ENCODE measurements at regions not wholly inside any gene's neighbourhood (a gene's known extent, or its start where the extent isn't known, plus 50 kb on each side); places are given as distances from the start of the nearest gene placed in this dataset.

DNA sequence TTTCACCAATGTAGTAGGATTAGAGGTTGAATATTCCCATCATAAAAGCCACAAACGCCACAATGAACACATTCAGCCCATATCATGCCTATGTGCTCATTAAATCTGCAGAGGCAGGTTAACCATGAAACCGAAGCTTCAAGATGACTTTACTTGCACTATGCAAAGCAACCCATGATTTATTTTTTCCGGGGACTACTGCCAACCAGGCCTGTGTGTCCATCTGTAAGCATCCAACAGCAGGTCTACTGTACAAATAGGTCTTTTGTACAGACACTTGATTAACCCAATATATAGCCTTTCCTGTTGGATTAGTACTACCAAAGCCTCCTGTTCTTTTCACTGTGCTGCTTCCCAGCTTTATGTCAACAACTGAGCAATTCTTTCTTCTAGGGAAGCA lies 104.9 kb upstream of the CDH10 start:
- no peak for ATAC-seq
- Histone ChIP-seq H3K4me3 (no peak overlapping the region), H3K27me3 (no peaks in the 10 kb centered on the region), H3K36me3 (no peaks in the 10 kb centered on the region), H3K27ac (no peak overlapping the region), H3K4me1 (no peaks in the 10 kb centered on the region), H3K9me3 (no peaks in the 10 kb centered on the region)
- DNase-seq, result no peak
- TF ChIP-seq, protein P1, sequence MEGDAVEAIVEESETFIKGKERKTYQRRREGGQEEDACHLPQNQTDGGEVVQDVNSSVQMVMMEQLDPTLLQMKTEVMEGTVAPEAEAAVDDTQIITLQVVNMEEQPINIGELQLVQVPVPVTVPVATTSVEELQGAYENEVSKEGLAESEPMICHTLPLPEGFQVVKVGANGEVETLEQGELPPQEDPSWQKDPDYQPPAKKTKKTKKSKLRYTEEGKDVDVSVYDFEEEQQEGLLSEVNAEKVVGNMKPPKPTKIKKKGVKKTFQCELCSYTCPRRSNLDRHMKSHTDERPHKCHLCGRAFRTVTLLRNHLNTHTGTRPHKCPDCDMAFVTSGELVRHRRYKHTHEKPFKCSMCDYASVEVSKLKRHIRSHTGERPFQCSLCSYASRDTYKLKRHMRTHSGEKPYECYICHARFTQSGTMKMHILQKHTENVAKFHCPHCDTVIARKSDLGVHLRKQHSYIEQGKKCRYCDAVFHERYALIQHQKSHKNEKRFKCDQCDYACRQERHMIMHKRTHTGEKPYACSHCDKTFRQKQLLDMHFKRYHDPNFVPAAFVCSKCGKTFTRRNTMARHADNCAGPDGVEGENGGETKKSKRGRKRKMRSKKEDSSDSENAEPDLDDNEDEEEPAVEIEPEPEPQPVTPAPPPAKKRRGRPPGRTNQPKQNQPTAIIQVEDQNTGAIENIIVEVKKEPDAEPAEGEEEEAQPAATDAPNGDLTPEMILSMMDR (IDR thresholded peaks at IDR 0.05), result no peak
- intact Hi-C loops (cut with DNase I), result no loop called here

DNA sequence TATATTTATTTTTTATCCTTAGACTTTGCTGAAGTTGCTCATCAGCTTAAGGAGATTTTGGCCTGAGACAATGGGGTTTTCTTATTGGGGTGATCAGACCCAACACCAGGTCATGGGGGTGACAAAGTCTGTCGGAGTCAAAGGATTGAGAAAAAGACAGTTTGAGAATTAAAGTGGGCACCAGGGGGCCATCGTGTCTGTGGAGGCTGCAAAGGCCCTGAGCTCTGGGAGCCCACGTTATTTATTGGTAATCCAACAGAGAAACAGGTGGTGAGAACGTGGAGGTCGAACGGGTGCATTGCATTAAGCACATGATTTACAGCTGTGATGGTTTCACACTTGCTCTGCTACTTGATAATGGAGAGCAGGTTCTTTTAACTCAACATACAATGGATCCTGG lies 102.5 kb upstream of the CDH10 start:
- Histone ChIP-seq H3K27ac (no peak overlapping the region), H3K36me3 (no peaks in the 10 kb centered on the region), H3K4me1 (no peaks in the 10 kb centered on the region), H3K9me3 (no peaks in the 10 kb centered on the region), H3K27me3 (no peaks in the 10 kb centered on the region), H3K4me3 (no peak overlapping the region)
- no peak for ATAC-seq
- no peak for DNase-seq
- TF ChIP-seq, protein P1 (IDR thresholded peaks at IDR 0.05), result no peak
- intact Hi-C loops (cut with DNase I), result no loop called here

DNA sequence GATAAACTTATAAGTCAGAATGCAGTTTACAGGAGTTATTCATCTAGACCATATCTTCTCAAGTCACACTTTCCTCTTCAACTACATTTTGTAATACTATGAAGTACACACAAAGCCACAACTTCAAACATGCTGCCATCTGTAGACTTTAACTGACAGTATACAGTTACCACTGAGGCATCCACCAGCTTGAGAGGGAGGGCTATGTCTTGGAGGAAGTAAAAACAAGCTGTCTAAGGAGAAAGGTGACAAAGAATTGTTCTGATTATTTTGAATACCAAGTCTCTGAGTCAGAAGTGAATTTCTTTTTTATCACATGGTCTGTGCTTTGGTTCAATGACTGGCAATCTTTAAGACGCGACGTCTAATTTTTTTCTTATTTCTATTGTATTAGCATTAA lies 97.6 kb upstream of the CDH10 start:
- ATAC-seq, result no peak
- no peaks in the 10 kb centered on the region for H3K4me1 ChIP-seq
- intact Hi-C loops (cut with DNase I), result no loop called here
- H3K36me3 ChIP-seq, result no peaks in the 10 kb centered on the region
- TF ChIP-seq, protein P1 (IDR thresholded peaks at IDR 0.05), result no peak
- H3K27ac ChIP-seq, result no peak overlapping the region
- H3K4me3 ChIP-seq, result no peak overlapping the region
- H3K27me3 ChIP-seq, result no peaks in the 10 kb centered on the region
- DNase-seq, result no peak
- H3K9me3 ChIP-seq, result no peaks in the 10 kb centered on the region

DNA sequence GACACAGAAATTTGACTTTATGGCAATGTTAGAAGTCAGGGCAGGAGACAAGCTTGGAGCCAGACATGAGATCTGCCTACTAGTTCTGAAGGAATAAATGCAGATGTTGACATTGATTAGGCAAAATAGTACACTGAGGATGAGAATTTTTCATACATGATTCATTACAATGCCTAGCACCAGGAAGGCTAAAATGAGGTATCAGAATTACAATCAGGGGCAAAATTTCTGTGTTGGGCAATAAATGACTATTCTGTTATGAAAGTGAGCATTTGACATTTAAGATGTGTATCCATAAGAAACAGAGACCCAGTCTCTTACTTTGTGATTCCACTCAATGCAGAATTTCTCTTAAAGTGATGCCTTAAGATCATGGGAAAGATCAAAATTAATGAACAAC lies 92.4 kb upstream of the CDH10 start:
- H3K4me1 ChIP-seq, result no peaks in the 10 kb centered on the region
- H3K4me3 ChIP-seq, result no peak overlapping the region
- no peak for DNase-seq
- intact Hi-C loops (cut with DNase I), result no loop called here
- ATAC-seq, result no peak
- no peaks in the 10 kb centered on the region for H3K36me3 ChIP-seq
- H3K9me3 ChIP-seq, result no peaks in the 10 kb centered on the region
- no peaks in the 10 kb centered on the region for H3K27me3 ChIP-seq
- no peak overlapping the region for H3K27ac ChIP-seq
- TF ChIP-seq, protein P1 (IDR thresholded peaks at IDR 0.05), result no peak

DNA sequence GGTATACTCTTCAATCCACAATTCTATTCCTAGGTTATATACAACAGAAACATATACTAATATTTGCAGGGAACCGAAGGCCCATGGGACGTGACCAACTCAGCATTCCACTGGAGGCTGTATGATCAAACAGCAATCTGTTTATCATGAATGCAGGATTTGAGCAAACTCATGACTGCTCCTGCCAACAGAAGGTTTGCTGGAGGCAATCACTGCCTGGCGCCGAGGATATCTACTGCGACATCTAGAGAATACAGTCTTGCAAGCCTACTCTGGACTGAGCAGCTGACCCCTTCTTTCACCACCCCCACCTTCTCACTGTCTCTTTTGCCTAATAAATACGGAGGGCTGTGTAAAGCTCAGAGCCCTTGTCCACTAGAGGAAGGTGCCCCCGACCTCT lies 90.5 kb upstream of the CDH10 start:
- no peak overlapping the region for H3K27ac ChIP-seq
- TF ChIP-seq, protein P1 (IDR thresholded peaks at IDR 0.05), result no peak
- no peak overlapping the region for H3K4me3 ChIP-seq
- no peaks in the 10 kb centered on the region for H3K4me1 ChIP-seq
- no peaks in the 10 kb centered on the region for H3K36me3 ChIP-seq
- no peaks in the 10 kb centered on the region for H3K27me3 ChIP-seq
- H3K9me3 ChIP-seq, result no peaks in the 10 kb centered on the region
- intact Hi-C loops (cut with DNase I), result no loop called here
- ATAC-seq (no peak), DNase-seq (no peak)

DNA sequence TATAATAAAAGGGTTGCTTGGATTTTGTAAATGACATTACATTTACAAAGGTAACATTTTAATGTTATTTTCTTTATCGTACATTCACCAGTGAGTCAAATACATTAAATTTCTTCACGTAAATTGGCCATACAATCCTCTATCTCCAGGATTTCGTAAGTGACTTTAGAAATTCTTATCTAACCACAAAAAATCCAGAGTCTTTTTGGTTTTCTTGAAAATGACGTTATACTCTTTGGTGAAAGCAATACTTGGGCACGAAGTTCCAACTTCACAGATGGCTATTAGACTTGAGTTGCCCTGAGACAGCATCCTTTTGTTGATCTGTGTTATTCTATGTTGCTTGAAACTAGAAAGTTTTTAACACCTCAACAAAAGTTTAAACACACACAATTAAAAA lies 87.4 kb upstream of the CDH10 start:
- ATAC-seq (no peak), DNase-seq (no peak)
- H3K27ac ChIP-seq, result no peak overlapping the region
- intact Hi-C loops (cut with DNase I), result no loop called here
- H3K4me1 ChIP-seq, result no peaks in the 10 kb centered on the region
- no peak overlapping the region for H3K4me3 ChIP-seq
- no peaks in the 10 kb centered on the region for H3K36me3 ChIP-seq
- H3K9me3 ChIP-seq, result no peaks in the 10 kb centered on the region
- no peaks in the 10 kb centered on the region for H3K27me3 ChIP-seq
- TF ChIP-seq, protein P1 (IDR thresholded peaks at IDR 0.05), result no peak

Data from upper lobe of right lung (tissue), 1 donor.